Ovary (tissue), 7 donors: ENCODE measurements at regions not wholly inside any gene's neighbourhood (a gene's known extent, or its start where the extent isn't known, plus 50 kb on each side); places are given as distances from the start of the nearest gene placed in this dataset.

Source experiments
- DNase-seq, 5 donors: peaks; one replicate each; pipeline ENCODE4 v3.0.0-alpha.2; 2019 to 2020
- H3K27ac ChIP-seq, 2 donors: fragments of 200-600 bp; one replicate each; pipeline versions ENCODE4 v1.5.1 to v1.8.0; 2019 to 2022
- H3K27me3 ChIP-seq: fragments of 200-600 bp; one replicate; pipeline ENCODE4 v1.8.0; 2022
- H3K36me3 ChIP-seq: fragments of 200-600 bp; sonication (generic); one replicate; pipeline ENCODE4 v1.5.1; 2019
- H3K4me1 ChIP-seq: one replicate; pipeline ENCODE4 v1.8.1; 2013; ENCODE audit warnings: mild to moderate bottlenecking, moderate library complexity; ENCODE audit not compliant: insufficient read depth
- H3K4me3 ChIP-seq: fragments of 200-600 bp; sonication (generic); one replicate; pipeline ENCODE4 v1.5.1; 2017
- H3K9me3 ChIP-seq, 2 donors: fragments of 200-600 bp in 1 of 2; sonication (generic) in 1 of 2; one replicate each; pipeline versions ENCODE4 v1.5.1 to v1.8.1; 2013 to 2019; ENCODE audit warnings: mild to moderate bottlenecking in 1 of 2, moderate library complexity in 1 of 2
- EP300 ChIP-seq: sonication (generic); formaldehyde crosslinking; IDR thresholded peaks from one replicate; pipeline ENCODE4 v1.6.1; 2017; ENCODE audit warnings: antibody characterized with exemption
- POLR2A ChIP-seq: fragments of 450-650 bp; IDR thresholded peaks from one replicate; pipeline ENCODE4 v1.6.1; 2017; ENCODE audit warnings: antibody characterized with exemption, mild to moderate bottlenecking, moderate library complexity
- WGBS, 3 donors: extraction: QIAGEN DNeasy Blood & Tissue Kit in 1 of 3; methylation state at CpG; one replicate each; pipeline versions ENCODE4 v1.1.5 to v1.1.7; 2013 to 2017; 5-methylcytosine and 5-hydroxymethylcytosine counted together
- intact Hi-C, 4 donors: fragments of 100-400 bp; cut with DNase I; formaldehyde crosslinking; loops; one replicate each; pipeline versions ENCODE4 v1.11.0 to v1.15.1; 2022 to 2023
- TF ChIP-seq, protein P1 (sequence below), 3 donors: fragments of 450-650 bp in 2 of 3; fragments of 200-600 bp in 1 of 3; IDR thresholded peaks; one replicate each; pipeline versions ENCODE4 v1.5.1 to v1.8.0; 2016 to 2022; ENCODE audit warnings: antibody characterized with exemption in 3 of 3, mild to moderate bottlenecking in 1 of 3
- donor health status: DM: no; HTN: no; CAD: no; lungs with moderate emphysema.
- donor health status: DM: no; HTN: no; CAD: no.
- donor health status: Bipolar disorder and iron deficiency.
- donor health status: DM: no; HTN: no; CAD: no.
- donor health status: DM: yes; HTN: yes; CAD: no.

DNA sequence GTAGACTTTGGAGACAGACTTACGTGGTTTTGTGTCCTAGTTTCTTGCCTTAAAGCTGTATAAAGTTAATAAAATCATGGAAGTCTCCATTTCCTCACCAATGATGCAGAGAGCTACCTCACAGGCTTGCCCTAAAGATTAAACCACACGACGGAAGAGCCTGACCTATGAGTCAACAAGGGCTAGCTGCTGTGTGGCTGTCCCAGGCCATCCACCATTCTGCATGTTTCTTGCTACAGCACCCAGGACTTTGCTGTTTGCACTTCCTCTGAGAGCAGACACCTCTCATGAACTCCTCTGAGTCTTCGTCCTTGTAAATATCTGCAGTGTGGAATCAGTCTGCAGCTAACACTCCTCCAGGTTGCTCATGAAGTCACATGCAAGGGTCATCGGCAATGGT, 160.0 kb upstream of the TRIB2 start:
- intact Hi-C loops, result no loop called here

DNA sequence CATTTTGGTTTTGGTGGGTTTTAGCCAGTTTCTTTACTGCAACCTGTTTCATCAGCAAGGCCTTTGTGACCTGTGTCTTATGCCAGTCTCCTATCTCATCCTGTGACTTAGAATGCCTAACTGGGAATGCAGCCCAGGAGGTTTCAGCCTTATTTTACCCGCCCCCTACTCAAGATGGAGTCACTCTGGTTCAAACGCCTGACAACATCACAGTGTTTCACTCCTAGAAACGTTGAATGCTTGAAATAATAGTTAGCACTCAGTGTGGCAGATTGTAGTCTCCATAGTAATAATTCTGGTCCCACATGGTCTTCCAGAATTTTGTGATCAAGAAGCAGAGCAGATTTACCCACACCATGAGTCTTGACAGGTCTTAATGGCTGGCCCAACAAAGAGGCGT, 159.0 kb upstream of the TRIB2 start:
- Histone ChIP-seq H3K27ac (no peak overlapping the region), H3K36me3 (no peaks in the 10 kb centered on the region), H3K9me3 (no peaks in the 10 kb centered on the region), H3K27me3 (no peaks in the 10 kb centered on the region), H3K4me3 (no peak overlapping the region), H3K4me1 (peaks cover 5% of the 10 kb centered on the region)
- 93 to 95% (median 94%) methylated on average over 4 of the region's 4 CpGs for WGBS, 3 donors
- DNase-seq, result no peak
- TF ChIP-seq, protein P1, sequence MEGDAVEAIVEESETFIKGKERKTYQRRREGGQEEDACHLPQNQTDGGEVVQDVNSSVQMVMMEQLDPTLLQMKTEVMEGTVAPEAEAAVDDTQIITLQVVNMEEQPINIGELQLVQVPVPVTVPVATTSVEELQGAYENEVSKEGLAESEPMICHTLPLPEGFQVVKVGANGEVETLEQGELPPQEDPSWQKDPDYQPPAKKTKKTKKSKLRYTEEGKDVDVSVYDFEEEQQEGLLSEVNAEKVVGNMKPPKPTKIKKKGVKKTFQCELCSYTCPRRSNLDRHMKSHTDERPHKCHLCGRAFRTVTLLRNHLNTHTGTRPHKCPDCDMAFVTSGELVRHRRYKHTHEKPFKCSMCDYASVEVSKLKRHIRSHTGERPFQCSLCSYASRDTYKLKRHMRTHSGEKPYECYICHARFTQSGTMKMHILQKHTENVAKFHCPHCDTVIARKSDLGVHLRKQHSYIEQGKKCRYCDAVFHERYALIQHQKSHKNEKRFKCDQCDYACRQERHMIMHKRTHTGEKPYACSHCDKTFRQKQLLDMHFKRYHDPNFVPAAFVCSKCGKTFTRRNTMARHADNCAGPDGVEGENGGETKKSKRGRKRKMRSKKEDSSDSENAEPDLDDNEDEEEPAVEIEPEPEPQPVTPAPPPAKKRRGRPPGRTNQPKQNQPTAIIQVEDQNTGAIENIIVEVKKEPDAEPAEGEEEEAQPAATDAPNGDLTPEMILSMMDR (IDR thresholded peaks at IDR 0.05), result no peak
- TF ChIP-seq POLR2A (no peak), EP300 (no peak)
- intact Hi-C loops, result no loop called here

More for the DNA sequence above, 160.0 kb upstream of the TRIB2 start:
- Histone ChIP-seq H3K27me3 (no peaks in the 10 kb centered on the region), H3K36me3 (no peaks in the 10 kb centered on the region), H3K4me1 (peaks cover 5% of the 10 kb centered on the region), H3K4me3 (no peak overlapping the region), H3K9me3 (no peaks in the 10 kb centered on the region), H3K27ac (no peak overlapping the region)
- WGBS, 3 donors, result 57 to 59% (median 58%) methylated on average over 5 of the region's 5 CpGs
- DNase-seq, result no peak
- TF ChIP-seq, protein P1 (IDR thresholded peaks at IDR 0.05), result no peak
- TF ChIP-seq POLR2A, result no peak
- TF ChIP-seq EP300, result no peak

DNA sequence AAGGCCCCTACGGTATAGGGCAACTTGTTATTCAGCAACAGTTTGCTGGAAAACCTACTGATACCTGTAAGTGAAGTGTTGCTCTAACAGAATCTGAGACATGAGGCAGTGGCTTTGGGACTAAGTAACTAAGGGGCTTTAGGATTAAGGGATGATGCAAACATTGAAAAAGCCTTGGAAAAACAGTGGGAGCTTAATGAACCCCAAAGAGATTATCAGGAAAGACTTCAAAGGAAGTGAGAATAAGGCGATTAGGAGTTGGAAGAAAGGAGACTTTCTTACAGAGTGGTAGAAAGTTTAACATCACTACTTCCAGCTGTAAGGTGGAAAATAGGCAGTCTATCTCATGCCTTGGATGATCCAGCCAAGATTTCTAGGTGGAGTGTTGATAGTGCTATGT, 158.2 kb upstream of the TRIB2 start:
- TF ChIP-seq EP300, result no peak
- TF ChIP-seq POLR2A, result no peak
- TF ChIP-seq, protein P1 (IDR thresholded peaks at IDR 0.05), result no peak
- DNase-seq, result no peak
- H3K4me3 ChIP-seq, result no peak overlapping the region

GRCh38 chr2:12560618-12561017, 156.1 kb upstream of the TRIB2 start:
- intact Hi-C loops, result no loop called here
- H3K27me3 ChIP-seq, result no peaks in the 10 kb centered on the region
- H3K4me1 ChIP-seq, result peaks cover 3% of the 10 kb centered on the region
- no peak for TF ChIP-seq EP300
- TF ChIP-seq, protein P1 (IDR thresholded peaks at IDR 0.05), result no peak
- no peak for TF ChIP-seq POLR2A
- WGBS, 3 donors, result 83 to 96% (median 88%) methylated on average over 9 of the region's 9 CpGs
- no peaks in the 10 kb centered on the region for H3K9me3 ChIP-seq
- no peak overlapping the region for H3K27ac ChIP-seq
- no peak overlapping the region for H3K4me3 ChIP-seq
- DNase-seq, result no peak
- H3K36me3 ChIP-seq, result no peaks in the 10 kb centered on the region

More for the DNA sequence above, 158.2 kb upstream of the TRIB2 start:
- Histone ChIP-seq H3K36me3 (no peaks in the 10 kb centered on the region), H3K4me1 (peaks cover 5% of the 10 kb centered on the region), H3K9me3 (no peaks in the 10 kb centered on the region), H3K27ac (no peak overlapping the region), H3K27me3 (no peaks in the 10 kb centered on the region)
- intact Hi-C loops, result no loop called here
- WGBS, 3 donors, result 89 to 98% (median 97%) methylated on average over 2 of the region's 2 CpGs
